ENCODE measurements at regions not wholly inside any gene's neighbourhood (a gene's known extent, or its start where the extent isn't known, plus 50 kb on each side); places are given as distances from the start of the nearest gene placed in this dataset.

DNA sequence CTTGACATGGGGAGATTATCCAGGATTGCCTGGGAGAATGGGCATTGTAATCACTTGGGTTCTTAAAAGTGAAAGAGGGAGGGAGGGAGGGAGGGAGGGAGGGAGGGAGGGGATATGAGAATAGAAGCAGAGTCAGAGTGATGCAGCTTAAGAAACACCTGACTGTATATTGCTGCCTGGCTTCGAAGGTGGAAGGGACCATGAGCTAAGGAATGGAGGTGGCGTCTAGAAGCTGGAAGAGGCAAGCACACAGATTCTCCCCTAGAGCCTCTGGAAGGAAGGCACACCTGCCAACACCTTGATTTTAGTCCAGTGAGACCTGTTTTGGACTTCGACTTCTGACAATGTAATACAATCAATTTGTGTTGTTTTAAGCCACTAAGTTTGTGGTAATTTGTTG is 78.4 kb downstream of the PRL start:
- no peak for TF ChIP-seq USF1 (IDR thresholded peaks at IDR 0.05)
- no peak for TF ChIP-seq EP300 (IDR thresholded peaks at IDR 0.05; ENCODE audit: borderline replicate concordance)
- no peak for TF ChIP-seq CEBPB (IDR thresholded peaks at IDR 0.05)
- no peak for TF ChIP-seq RAD21 (IDR thresholded peaks at IDR 0.05; ENCODE audit: low read depth)
- TF ChIP-seq NFIC (IDR thresholded peaks at IDR 0.05), result no peak
- TF ChIP-seq REST (IDR thresholded peaks at IDR 0.05; ENCODE audit: low read depth), result no peak
- TF ChIP-seq, protein P1, sequence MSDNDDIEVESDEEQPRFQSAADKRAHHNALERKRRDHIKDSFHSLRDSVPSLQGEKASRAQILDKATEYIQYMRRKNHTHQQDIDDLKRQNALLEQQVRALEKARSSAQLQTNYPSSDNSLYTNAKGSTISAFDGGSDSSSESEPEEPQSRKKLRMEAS (IDR thresholded peaks at IDR 0.05), result no peak
- no peak for TF ChIP-seq CREB1 (IDR thresholded peaks at IDR 0.05; ENCODE audit: low read depth)
- no peak for TF ChIP-seq TEAD4 (IDR thresholded peaks at IDR 0.05)
- no peak for TF ChIP-seq FOXM1 (IDR thresholded peaks at IDR 0.05; ENCODE audit: borderline replicate concordance, low read depth)

DNA sequence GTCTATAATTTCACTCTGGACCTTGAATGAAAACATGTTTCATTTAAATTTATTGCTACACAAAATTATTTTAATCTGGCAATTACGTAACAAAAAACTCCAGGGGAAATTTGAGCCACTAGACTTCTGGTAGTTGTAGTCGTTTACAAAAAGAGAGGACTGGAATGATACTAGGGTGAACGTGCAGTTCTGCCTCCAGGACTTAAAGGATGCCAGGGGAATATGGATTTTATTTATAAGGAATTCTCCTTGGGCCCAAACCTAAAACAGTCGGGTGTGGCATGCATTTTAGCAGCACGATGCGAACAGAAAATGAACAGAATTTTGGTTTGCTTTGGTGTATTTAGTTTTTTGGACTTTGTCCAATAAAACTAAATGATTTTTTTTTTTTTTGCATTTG is 76.9 kb downstream of the PRL start:
- TF ChIP-seq RAD21 (IDR thresholded peaks at IDR 0.05; ENCODE audit: low read depth) (no peak), EGR1 (IDR thresholded peaks at IDR 0.05) (no peak), EP300 (IDR thresholded peaks at IDR 0.05; ENCODE audit: borderline replicate concordance) (no peak), ZBTB7A (IDR thresholded peaks at IDR 0.05; ENCODE audit: low read depth) (no peak), TEAD4 (IDR thresholded peaks at IDR 0.05) (no peak)
- TF ChIP-seq, protein P1 (IDR thresholded peaks at IDR 0.05), result no peak

GRCh38 chr6:22221211-22221610 is 75.6 kb downstream of the PRL start:
- TF ChIP-seq YY1 (IDR thresholded peaks at IDR 0.05; ENCODE audit: low read depth) (no peak), EP300 (IDR thresholded peaks at IDR 0.05; ENCODE audit: borderline replicate concordance) (no peak), TAF1 (IDR thresholded peaks at IDR 0.05; ENCODE audit: low read depth) (no peak), REST (IDR thresholded peaks at IDR 0.05; ENCODE audit: low read depth) (no peak), ZBTB7A (IDR thresholded peaks at IDR 0.05; ENCODE audit: low read depth) (no peak), TEAD4 (IDR thresholded peaks at IDR 0.05) (no peak), FOXM1 (IDR thresholded peaks at IDR 0.05; ENCODE audit: borderline replicate concordance, low read depth) (no peak), CREB1 (IDR thresholded peaks at IDR 0.05; ENCODE audit: low read depth) (no peak), NFIC (IDR thresholded peaks at IDR 0.05) (no peak), CEBPB (IDR thresholded peaks at IDR 0.05) (no peak)
- TF ChIP-seq, protein P1 (IDR thresholded peaks at IDR 0.05), result no peak

DNA sequence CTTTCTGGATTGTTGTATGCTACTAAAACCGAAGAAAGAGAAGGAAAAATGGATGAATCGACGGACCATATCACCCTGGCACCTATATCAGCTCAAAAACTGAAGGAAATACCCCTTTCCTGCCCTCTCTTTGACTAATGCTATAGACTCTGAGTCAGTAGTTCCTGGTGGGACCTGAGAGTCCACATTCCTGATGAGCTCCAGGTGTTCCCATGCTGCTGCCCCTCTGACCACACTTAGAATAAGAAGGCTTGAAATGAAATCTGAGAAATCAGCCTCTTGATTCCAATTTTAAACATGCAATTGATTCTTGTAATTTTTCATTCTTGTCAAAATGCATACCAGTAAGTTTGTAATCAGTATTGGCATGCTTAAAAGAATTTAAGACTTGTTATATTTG is 75.2 kb downstream of the PRL start:
- TF ChIP-seq USF1 (IDR thresholded peaks at IDR 0.05), result peak; percentile 26; the same call in 1 of the 2 replicates
- TF ChIP-seq CEBPB (IDR thresholded peaks at IDR 0.05), result peak; percentile 28; the same call in 1 of the 2 replicates
- no peak for TF ChIP-seq REST (IDR thresholded peaks at IDR 0.05; ENCODE audit: low read depth)
- peak; percentile 98 for TF ChIP-seq TCF12 (IDR thresholded peaks at IDR 0.05; ENCODE audit: low read depth)
- TF ChIP-seq, protein P1 (IDR thresholded peaks at IDR 0.05), result peak; percentile 66
- TF ChIP-seq EGR1 (IDR thresholded peaks at IDR 0.05), result no peak
- TF ChIP-seq YY1 (IDR thresholded peaks at IDR 0.05; ENCODE audit: low read depth), result 0 out of 2 replicates have a peak, but pooled peaks have one; percentile 38
- TF ChIP-seq ZBTB7A (IDR thresholded peaks at IDR 0.05; ENCODE audit: low read depth), result no peak
- TF ChIP-seq NFIC (IDR thresholded peaks at IDR 0.05), result peak; percentile 79
- TF ChIP-seq RAD21 (IDR thresholded peaks at IDR 0.05; ENCODE audit: low read depth), result peak; percentile 38
- TF ChIP-seq CREB1 (IDR thresholded peaks at IDR 0.05; ENCODE audit: low read depth), result no peak
- TF ChIP-seq FOXM1 (IDR thresholded peaks at IDR 0.05; ENCODE audit: borderline replicate concordance, low read depth), result peak; percentile 93
- TF ChIP-seq EP300 (IDR thresholded peaks at IDR 0.05; ENCODE audit: borderline replicate concordance), result peak; percentile 98
- peak; percentile 97 for TF ChIP-seq TEAD4 (IDR thresholded peaks at IDR 0.05)
- TF ChIP-seq TAF1 (IDR thresholded peaks at IDR 0.05; ENCODE audit: low read depth), result peak; percentile 39; the same call in 1 of the 2 replicates
